GM18867 (cell line): ENCODE measurements at regions not wholly inside any gene's neighbourhood (a gene's known extent, or its start where the extent isn't known, plus 50 kb on each side); places are given as distances from the start of the nearest gene placed in this dataset.
"Not testable (repeated sequence)": the region's sequence is repeated elsewhere in the genome, so short reads cannot be mapped to it uniquely, and the experiment has no call there.

ENCODE experiments used
- ATAC-seq: cut with Tn5 transposase; IDR thresholded peaks from one replicate; pipeline ENCODE4 v1.9.1; 2021; ENCODE audit warnings: mild to moderate bottlenecking, moderate library complexity; ENCODE audit not compliant: unreplicated experiment

DNA sequence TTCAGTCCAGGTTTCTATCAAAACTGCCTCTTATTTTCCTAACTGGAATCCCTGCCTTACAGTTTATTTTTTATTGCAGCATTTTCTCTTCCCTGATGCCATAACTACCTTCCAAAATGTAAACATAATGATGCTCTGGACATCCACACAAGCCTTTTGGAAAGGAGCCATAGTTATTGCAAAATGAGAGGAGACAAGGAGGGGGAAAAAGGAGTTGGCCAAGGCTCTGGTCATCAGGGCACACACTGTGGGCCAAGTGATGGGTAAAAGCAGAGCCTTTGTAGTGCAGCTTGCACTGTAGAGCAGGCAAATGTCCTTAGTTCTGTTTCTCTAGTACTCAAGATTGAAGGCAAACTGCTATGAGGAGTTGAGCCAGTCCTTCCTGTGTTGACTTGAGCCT is 289.3 kb upstream of the MTPN start:
- no peak for ATAC-seq

DNA sequence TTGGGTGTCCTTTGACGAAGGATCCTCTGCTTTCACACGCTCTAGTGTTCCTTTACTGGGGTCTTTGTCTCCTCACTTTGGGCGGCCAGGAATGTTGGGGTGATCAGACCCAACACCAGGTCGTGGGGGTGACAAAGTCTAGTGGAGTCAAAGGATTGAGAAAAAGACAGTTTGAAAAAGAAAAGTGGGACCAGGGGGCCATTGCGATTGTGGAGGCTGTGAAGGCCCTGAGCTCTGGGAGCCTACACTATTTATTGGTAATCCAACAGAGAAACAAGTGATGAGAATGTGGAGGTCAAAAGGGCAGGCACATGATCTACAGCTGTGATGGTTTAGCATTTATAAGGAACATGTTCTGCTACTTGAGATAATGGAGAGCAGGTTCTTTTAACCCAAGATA is 287.1 kb upstream of the MTPN start:
- ATAC-seq = not testable (repeated sequence)

DNA sequence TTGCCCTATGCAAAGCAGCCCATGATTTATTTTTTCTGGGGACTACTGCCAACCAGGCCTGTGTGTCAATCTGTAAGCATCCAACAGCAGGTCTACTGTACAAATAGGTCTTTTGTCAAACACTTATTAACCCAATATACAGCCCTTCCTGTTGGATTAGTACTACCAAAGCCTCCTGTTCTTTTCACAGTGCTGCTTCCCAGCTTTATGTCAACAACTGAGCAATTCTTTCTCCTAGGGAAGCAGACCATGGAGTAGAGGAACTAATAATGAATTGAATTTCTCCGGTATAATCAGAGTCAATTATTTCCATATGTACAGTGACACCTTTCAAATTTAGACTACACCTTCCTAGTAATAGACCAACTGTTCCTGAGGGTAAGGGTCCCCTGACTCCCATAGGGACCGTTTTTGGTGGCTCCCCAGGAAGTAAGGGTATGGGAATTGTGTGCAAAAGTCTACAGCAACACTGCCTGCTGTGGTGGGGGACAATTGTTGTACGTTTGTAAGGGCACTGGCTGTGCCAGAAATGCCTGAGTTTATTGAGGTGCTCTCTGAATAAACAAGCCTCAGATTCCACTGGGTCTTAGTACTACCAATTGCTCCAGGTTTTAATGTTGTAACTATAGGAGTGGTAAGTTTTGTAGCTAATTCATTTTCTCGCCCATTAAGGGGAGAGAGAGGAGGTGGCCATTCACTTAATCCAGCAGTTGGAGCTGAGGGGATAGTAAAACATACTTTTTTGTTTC is 286.1 kb upstream of the MTPN start:
- not testable (repeated sequence) for ATAC-seq

DNA sequence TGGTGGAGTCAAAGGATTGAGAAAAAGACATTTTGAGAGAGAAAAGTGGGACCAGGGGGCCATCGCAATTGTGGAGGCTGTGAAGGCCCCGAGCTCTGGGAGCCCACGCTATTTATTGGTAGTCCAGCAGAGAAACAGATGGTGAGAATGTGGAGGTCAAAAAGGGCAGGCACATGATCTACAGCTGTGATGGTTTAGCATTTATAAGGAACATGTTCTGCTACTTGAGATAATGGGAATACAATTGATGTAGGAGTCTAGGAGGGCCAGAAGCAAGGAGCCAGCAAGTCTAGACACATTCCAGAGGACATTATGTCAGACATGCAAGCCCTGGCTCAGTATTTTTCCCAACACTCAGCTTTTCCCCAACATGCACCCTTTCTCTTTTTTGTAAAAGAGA is 283.4 kb upstream of the MTPN start:
- ATAC-seq = not testable (repeated sequence)

DNA sequence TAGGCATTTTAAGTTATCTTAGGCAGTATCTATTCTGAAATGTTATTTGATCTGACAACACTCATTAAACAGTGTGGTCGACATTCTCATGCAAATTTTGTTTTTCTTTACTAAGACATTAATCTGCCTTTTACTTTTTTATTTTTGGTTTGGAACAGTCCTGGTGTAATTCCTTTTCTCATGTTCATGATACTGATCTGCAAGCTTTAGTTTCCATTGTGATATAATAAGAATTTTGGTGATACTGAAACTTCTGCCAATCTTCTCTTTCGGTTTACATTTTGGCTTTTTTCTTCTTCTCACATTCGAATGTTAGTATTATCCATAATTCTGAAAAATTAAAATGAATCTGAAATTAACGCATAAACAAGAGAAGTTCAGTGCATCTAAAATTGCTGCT is 281.9 kb upstream of the MTPN start:
- ATAC-seq = no peak

DNA sequence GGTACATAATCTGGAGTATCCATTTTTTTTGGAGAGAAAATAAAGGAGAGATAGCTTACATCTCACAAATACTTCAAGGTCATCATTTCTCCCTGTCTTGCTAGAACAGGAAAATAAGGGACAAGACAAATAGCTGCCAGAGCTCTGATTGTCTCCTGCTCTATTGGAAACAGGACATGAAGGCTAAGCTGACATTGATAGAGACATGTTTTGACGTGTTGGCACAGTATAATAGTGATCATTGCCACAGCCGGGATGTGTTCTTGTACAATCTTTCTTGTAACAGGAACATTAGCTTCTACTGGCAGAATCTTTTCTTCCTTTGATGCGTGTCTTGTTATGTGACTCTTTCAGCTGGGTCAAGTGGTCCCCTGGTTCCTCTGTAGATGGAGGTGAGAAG is 279.3 kb upstream of the MTPN start:
- no peak for ATAC-seq

DNA sequence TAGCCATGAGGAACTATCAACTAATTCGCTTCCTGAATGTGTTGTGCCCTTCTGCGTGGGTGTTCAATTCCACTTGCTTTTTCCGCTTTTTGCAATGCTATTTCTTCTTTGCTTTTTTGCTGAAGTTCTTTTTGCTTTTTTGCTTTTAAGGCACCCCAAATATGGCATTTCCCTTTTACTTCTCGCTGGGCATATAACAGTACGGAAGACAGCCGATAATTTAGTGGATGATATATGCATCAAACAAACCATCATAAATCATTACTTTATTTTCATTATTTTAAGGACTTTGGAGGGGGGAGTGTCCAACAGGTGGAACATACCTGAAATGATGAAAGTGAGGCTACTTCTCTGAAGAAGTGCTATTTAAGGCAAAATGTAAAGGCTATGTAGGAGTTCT is 277.0 kb upstream of the MTPN start:
- ATAC-seq = no peak

DNA sequence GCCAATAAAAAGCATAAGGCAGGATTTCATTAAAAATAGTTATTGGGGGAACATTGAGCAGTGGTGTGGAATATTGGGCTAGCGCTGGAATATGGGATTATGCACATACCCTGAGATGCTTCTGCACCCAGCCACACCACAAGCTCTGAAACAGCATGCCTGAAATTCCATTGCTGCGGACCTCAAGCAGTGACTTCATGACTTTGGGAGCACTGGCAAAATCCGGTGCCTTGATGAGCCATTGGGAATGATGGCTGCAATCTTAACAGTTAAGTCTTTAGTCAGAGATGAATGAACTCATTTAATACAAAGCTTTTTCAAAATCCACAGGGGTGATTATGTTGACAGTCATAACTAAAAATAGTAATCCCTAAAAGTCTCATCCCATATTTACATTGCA is 274.7 kb upstream of the MTPN start:
- no peak for ATAC-seq

DNA sequence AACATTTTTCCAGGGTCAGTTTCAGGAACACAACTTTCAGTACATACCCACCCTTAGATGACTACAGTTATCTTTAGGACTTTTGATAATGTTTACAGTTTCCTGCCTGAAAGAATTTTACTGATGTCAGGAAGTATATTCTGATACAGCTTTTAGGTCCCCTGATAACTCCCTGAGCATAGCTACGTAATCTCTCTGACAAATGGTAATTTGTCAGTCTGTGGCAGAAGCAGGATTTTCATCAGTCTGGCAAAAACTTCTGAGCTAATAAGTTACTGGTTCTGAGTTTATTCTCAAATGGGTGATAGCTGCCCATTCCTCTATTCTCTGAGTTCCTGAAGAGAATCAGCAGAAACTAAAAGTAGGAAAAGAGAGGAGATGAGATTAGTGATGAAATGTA is 270.1 kb upstream of the MTPN start:
- ATAC-seq = no peak

DNA sequence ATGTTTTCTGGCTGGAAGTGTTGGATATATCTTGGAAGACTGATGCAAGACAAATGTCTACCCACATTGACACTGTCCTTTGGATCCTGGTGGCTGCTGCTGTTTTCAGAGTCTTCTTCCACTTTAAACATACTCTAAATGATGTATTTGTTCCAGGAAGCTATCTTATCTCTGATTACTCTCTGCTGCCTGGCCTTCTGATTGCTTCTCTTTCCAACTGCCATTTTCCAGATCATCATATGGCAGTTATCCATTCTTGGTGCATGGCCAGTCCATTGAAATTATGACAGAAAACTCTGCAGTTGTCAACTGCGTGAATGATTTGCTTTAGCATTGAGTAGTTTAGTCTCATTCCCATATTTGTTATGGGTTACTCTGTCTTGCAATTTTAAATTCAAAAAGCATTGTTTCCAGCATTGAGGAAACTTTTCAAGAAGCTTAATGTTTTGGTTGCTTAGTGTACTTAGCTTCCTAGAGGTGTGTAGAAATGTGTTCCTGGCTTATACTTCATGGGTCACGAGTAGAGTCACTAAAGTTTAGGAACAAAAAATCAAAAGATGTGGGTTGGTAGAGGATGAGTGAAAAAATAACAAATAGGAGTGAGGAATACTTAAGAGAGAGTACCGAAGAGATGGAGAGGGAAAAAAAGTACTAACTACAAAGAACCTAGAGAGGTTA is 268.3 kb upstream of the MTPN start:
- ATAC-seq = no peak

DNA sequence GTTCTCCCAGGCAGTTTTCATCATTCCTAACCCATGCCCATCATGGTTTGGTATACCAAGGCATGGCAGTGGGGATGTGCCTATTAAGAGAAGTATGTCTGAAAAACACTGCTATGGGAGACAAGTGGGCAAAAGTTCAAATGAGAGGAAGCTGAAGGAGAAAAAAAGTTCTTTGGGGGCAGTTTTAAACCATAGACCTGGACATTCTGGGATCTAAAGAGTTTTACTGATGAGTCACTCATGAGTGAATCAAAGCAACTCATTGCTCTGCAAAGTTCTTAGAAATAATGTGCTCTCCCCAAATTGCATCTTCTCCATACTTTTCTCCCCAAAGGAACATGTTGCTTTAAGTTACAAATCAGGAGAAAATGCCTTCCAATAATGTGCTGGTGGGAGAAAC is 256.9 kb upstream of the MTPN start:
- no peak for ATAC-seq

DNA sequence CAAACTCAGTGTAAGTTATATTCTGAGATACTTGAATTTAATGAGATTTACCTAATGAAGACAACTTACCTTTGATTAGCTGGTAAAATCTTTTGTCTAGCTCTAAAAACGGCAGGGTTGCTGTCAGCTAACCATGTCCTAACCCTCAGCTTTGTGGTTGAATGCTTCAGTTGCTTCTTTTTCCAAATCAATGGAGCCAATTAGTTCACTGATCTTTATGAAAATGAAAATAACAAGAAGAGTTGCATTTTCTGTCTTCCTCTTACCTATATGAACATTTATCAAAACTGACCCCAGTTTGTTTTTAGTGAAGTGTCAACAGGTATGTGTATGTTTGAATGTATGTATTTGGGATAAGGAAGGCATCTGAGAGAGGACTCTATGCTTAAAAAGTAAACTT is 253.1 kb upstream of the MTPN start:
- no peak for ATAC-seq

DNA sequence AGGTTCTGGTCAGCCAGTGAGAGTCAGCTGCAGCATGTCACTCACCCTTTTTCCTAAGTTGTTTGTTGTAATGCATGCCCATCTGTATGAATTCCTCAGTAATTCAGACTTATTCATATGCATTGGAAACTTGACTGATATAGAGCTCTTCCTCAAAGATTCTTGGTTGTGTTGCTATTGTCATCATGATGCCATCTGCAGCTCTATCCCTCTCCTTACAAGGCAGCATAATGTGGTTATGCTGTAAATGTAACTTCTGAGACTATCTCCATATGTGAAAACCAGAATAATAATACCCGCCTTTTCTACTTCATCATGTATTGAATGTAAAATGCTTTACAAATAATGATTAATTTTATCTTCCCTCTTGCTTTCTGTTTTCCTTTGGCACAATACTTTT is 252.6 kb upstream of the MTPN start:
- no peak for ATAC-seq

DNA sequence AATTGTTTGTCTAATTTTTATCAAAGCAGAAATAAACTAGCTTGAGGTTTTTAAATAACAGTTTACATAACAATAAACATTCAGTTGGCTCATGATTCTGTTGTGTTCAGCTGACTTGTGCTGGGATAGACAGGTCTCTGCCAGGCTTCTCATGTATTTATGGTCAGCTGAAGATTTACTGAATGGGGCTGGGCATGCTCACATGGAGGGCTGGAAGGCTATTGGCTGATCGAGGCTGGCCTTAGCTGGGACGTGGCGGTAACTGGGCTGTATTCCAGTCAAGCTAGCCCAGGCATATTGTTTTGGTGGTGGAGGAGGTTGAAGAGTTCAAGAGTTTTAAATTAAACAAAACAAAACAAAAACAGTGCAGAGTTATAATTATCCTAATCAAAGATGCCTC is 251.0 kb upstream of the MTPN start:
- ATAC-seq = no peak

DNA sequence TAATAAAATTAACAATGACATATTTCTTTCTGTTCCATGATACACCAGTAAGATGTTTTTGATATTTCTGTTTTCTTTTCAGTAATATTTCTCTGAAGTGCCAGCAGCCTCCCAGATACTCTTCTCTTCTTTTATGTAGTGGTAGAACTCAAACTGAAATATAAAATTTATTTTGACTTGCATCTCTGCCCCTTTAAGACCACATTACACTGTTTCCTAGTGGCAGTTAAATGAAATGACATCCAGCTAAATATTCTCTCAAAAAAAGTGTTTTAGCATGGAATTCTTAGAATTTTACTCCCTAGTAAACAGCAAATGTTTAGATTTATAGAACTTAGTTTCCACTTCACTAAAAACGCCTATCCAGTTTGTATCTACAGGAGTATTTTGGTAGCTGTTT is 237.2 kb upstream of the MTPN start:
- ATAC-seq = no peak

DNA sequence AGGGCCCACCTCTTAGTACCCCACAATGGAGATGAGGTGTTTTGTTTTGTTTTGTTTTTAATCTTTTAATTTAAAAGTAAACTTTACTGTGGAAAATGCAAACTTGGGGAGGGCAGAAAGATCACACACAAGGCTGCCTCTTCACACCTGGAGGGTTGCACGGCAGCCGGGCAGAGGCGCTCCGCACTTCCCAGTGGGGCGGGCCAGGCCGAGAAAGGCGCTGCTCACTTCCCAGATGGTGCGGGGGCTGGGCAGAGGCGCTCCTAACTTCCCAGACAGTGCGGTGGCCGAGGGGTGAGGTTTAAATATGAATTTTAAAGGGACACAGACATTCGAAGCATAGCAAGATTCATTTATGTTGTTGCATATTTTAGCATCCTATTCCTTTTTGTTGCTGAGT is 235.9 kb upstream of the MTPN start:
- ATAC-seq = no peak

DNA sequence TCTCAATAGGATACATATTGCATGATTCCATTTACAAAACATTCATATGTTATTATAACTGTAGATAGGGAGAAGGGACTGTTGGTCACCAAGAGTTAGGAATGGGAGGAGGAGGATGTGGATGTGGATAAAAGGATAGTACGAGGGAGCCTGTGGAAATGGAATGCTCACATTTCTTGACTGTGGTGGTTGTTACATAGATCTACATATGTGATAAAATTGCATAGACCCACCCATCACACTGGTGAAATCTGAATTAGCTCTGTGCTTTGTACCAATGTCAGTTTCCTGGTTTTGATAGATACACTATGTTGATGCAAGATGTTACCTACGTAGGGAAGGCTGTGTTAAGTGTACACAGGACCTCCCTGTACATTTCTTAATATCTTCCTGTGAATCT is 233.5 kb upstream of the MTPN start:
- ATAC-seq = no peak

DNA sequence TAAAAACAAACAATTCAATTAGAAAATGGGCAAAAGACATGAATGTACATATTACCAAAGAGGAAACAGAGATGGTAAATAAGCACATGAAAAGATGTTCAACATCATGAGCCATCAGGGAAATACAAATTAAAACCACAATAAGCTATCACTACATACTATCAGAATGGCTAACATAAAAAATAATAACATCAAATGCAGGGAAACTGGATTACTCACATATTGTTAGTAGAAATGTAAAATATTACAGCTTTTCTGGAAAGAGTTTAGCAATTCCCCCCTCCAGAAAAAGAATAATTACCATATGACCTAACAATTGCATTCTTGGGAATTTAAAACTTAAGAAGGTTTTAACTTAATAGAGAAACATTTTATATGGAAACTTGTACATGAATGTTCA is 232.9 kb upstream of the MTPN start:
- ATAC-seq = no peak

DNA sequence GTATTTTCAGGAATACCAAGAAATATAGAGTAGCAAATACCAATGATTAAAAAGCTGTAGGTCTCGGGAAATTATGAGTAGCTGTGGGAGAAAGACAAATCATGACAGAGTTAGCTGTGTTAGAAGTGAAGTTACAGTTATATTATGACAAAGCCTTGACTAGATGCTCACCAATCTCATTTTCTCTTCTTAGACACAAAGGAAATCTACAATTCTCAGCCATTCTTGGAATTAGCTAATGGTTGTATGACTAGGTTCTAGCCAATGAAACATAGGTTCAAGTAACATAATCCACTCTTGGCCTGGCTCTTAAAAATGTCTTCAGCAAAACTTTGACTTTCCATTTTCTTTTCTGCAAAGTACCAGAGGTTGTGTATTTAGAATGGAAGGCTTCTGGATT is 228.8 kb upstream of the MTPN start:
- no peak for ATAC-seq

DNA sequence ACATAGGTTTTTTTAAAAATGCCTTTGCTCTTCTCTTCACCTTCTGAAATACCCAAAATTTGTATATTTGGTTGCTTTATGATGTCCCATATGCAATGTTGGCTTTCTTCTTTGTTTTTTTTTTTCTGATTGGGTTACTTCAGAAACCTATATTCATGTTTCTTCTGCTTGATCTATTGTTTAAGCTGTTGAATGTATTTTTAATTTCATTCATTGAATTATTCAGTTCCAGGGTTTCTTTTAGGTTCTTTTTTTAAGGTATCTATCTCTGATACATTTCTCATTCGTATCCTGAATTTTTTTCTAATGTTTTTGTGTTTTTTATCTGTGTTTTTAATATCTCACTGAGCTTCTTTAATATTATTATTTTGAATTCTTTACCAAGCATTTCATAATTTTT is 221.0 kb upstream of the MTPN start:
- no peak for ATAC-seq

DNA sequence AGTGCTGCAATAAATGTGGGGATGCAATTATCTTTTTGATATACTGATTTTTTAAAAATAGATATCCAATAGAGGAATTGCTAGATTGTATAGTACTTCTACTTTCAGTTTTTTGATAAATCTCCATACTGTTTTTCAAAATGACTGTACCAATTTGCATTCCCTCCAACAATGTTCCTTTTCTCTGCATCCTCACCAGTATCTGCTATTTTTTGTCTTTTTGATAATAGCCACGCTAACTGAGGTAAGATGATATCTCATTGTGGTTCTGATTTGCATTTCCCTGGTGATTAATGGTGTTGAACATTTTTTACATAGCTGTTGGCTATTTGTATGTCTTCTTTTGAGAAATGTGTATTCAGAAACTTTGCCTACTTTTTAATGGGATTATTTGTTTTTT is 217.7 kb upstream of the MTPN start:
- peak; percentile 40 for ATAC-seq

DNA sequence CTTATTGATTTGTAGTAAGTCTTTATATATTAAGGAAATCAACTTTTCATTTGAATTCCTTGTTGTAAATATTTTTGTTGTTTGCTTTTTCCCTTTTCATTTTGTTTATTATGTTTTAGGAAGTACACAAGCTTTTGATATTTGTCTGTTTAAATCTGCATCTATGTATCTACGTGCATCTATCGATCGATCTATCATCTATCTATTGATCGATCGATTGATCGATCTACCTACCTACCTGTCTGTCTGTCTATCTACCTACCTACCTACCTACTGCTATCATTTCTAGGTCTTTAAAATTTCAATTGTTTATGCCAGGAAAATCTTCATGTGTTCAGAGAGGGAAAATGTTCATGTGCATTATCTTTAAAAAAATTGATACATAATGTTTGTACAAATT is 216.8 kb upstream of the MTPN start:
- no peak for ATAC-seq

DNA sequence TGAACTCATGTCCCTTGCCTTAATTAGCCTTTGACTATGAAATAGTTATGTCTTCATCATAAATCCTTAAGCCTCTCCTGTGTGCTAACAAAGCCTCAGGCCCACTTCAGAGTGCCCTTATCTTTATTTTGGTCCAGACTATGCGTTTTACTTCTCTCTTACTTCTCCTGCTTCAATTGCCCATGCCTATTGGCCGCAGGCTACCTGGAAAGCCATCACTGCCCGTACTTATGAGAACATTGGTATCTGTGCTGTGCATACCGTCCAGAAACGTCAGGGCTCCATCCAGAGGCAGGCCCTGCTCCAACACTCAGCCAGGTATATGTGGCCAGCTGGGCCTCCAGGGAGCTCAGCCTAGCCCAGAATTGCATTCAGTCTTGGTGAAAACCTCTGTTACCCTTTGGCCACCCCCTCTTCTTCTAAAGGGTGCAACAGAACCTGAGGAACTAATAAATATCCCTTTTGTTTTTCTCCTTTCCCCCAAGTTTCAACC is 212.4 kb upstream of the MTPN start:
- ATAC-seq = no peak
